Astrocyte (in vitro differentiated cells and primary cell): ENCODE measurements at regions not wholly inside any gene's neighbourhood (a gene's known extent, or its start where the extent isn't known, plus 50 kb on each side); places are given as distances from the start of the nearest gene placed in this dataset.

Experiments
- CTCF ChIP-seq: IDR thresholded peaks from 2 replicates; pipeline ENCODE4 v1.5.1; 2011; ENCODE audit warnings: low read depth, mild to moderate bottlenecking, inconsistent platforms, low read length, moderate library complexity; ENCODE audit not compliant: insufficient read depth
- EZH2 ChIP-seq: IDR thresholded peaks from 2 replicates; pipeline ENCODE4 v1.6.1; 2012; ENCODE audit warnings: mild to moderate bottlenecking, low read length, inconsistent platforms; ENCODE audit not compliant: insufficient read depth

DNA sequence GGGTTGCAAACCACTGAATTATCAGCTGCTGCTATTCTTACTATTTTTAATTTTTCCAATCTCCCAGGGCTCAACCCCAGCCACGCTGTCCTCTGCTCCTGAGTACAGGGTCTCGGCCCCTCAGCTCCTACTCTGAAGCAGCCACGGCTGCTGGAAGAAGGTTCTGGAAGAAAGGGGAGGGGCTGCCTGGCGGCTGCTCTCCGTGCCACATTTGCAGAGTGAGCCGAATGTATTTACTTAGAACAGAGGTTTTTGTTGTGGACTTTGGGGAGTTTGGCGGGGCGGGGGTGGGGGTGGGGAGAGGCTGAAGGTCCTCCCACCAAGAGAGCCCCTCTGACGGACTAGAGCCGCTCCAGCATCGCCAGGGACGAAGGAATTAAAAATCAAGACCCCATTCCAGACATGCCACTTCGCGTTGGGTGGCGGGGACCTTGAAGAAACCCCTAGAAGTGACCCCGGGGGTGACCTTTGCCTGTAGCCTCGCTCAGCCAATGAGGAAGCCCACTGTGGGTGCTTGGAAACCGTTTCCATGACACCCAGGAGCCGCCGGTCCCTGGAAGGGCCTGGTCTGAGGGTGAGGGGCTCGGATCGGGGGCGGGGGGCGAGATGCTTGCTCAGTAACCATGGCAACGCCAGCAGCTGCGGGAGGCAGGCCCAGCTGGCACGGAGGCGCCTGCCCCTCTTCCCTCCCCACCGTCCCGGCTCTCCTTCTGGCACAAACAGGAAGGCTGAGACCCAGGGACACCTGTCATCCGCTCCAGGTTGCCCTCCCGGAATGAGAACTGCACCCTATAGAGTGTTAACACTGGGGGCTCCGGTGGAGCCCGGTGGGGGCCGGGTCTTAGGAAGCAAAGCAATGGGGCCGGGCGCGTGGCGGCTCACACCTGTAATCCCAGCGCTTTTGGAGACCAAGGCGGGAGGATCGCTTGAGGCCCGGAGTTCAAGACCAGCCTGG is 54.2 kb upstream of the PTPRS start:
- no peak for TF ChIP-seq CTCF
- no peak for TF ChIP-seq EZH2
